ENCODE measurements at regions not wholly inside any gene's neighbourhood (a gene's known extent, or its start where the extent isn't known, plus 50 kb on each side); places are given as distances from the start of the nearest gene placed in this dataset.

- no peak overlapping the region for H3K9ac ChIP-seq (ENCODE audit: low read length)
- ChIA-PET POLR2A (no interaction called here), RAD21 (ENCODE audit: low non-redundant PET in 1 of 2, low total read pairs in 2 of 2, uncharacterized antibody in 2 of 2, unreplicated experiment in 2 of 2) (no interaction called here), CTCF (no interaction called here)
- no peaks in the 10 kb centered on the region for H3K9me3 ChIP-seq (ENCODE audit: control insufficient read depth in 1 of 2, insufficient read depth in 1 of 2, low read depth in 1 of 2, low read length in 2 of 2)
- no peak for ATAC-seq
- H4K20me1 ChIP-seq (ENCODE audit: insufficient read depth), result no peaks in the 10 kb centered on the region
- H3K27me3 ChIP-seq (ENCODE audit: insufficient read depth, low read length), result no peaks in the 10 kb centered on the region
- no TSS peak for BruUV-seq (replicated peaks)
- H3K4me1 ChIP-seq (ENCODE audit: control insufficient read depth in 1 of 2, insufficient read depth in 2 of 2, low read length in 2 of 2), result no peaks in the 10 kb centered on the region
- no peaks in the 10 kb centered on the region for H3K9me2 ChIP-seq (ENCODE audit: insufficient read depth)
- no peak overlapping the region for H2AFZ ChIP-seq (ENCODE audit: low read depth, low read length, poor library complexity, severe bottlenecking)
- no peaks in the 10 kb centered on the region for H3K36me3 ChIP-seq (ENCODE audit: control insufficient read depth in 1 of 2, insufficient read depth in 2 of 2, low read length in 2 of 2)
- DNase-seq (ENCODE audit: low read depth, low spot score), result no peak
- TF ChIP-seq CTCF (IDR thresholded peaks at IDR 0.05 in 2 of 3, conservative IDR thresholded peaks at IDR 0.05 in 1 of 3; ENCODE audit: borderline replicate concordance in 1 of 3, insufficient read depth in 1 of 3, low read depth in 2 of 3, low read length in 2 of 3) (no peak), REST (IDR thresholded peaks at IDR 0.05; ENCODE audit: low read depth) (no peak), SP1 (IDR thresholded peaks at IDR 0.05; ENCODE audit: low read depth) (no peak), CEBPB (IDR thresholded peaks at IDR 0.05; ENCODE audit: low read depth) (no peak), RAD21 (IDR thresholded peaks at IDR 0.05; ENCODE audit: low read depth) (no peak), ATF3 (IDR thresholded peaks at IDR 0.05) (no peak), SIN3A (IDR thresholded peaks at IDR 0.05; ENCODE audit: low read depth) (no peak), EGR1 (IDR thresholded peaks at IDR 0.05; ENCODE audit: low read depth) (no peak), FOSL1 (IDR thresholded peaks at IDR 0.05; ENCODE audit: low read depth) (no peak), MAX (IDR thresholded peaks at IDR 0.05) (no peak), EZH2 (IDR thresholded peaks at IDR 0.05) (no peak), ZNF274 (IDR thresholded peaks at IDR 0.05; ENCODE audit: low read depth, low read length) (no peak), ZBTB33 (IDR thresholded peaks at IDR 0.05; ENCODE audit: extremely low read depth, insufficient replicate concordance, low read length) (no peak), EZH2phosphoT487 (IDR thresholded peaks at IDR 0.05; ENCODE audit: borderline replicate concordance) (no peak), SRF (IDR thresholded peaks at IDR 0.05; ENCODE audit: low read depth) (no peak), YY1 (IDR thresholded peaks at IDR 0.05; ENCODE audit: extremely low read depth, insufficient replicate concordance, low read depth, low read length) (no peak), POLR2A (IDR thresholded peaks at IDR 0.05; ENCODE audit: borderline replicate concordance, extremely low read depth, insufficient read depth, insufficient read length) (no peak), CBX3 (IDR thresholded peaks at IDR 0.05; ENCODE audit: low read depth) (no peak), ELF1 (IDR thresholded peaks at IDR 0.05; ENCODE audit: borderline replicate concordance, low read depth) (no peak)
- no peaks in the 10 kb centered on the region for H3K79me2 ChIP-seq (ENCODE audit: insufficient read depth, low read length)
- H3K27ac ChIP-seq (ENCODE audit: low read depth, low read length), result no peak overlapping the region
- intact Hi-C loops (cut with micrococcal nuclease), result no loop called here
- H3K4me2 ChIP-seq (ENCODE audit: low read length), result no peak overlapping the region
- no peak overlapping the region for H3K4me3 ChIP-seq (replicated peaks in 1 of 2; ENCODE audit: low read depth in 1 of 2, low read length in 2 of 2)
Measured at GRCh38 chr7:17194656-17195055, 103.8 kb upstream of the AHR start.

Data from HCT116 (cell line).